Jurkat, Clone E6-1 (cell line): ENCODE measurements at regions not wholly inside any gene's neighbourhood (a gene's known extent, or its start where the extent isn't known, plus 50 kb on each side); places are given as distances from the start of the nearest gene placed in this dataset.

Experiments
- DNase-seq: peaks from one replicate; pipeline ENCODE4 v3.0.0-alpha.2; 2011; ENCODE audit warnings: low read depth, low spot score
- H3K4me3 ChIP-seq: 2 replicates; pipeline ENCODE4 v1.5.1; 2011; ENCODE audit warnings: mild to moderate bottlenecking, low read length, control low read depth, moderate library complexity

GRCh38 chr13:73268306-73268705 is 209.5 kb downstream of the KLF5 start:
- DNase-seq: no peak
- no peak overlapping the region for H3K4me3 ChIP-seq

- H3K4me3 ChIP-seq: no peak overlapping the region
- DNase-seq: no peak
Observed at GRCh38 chr13:73266640-73267180, 207.9 kb downstream of the KLF5 start.

- DNase-seq: no peak
- H3K4me3 ChIP-seq: no peak overlapping the region
Observed at GRCh38 chr13:73262862-73263627, 204.2 kb downstream of the KLF5 start.

GRCh38 chr13:73261739-73262216 is 203.0 kb downstream of the KLF5 start:
- H3K4me3 ChIP-seq: no peak overlapping the region
- DNase-seq: no peak

- no peak overlapping the region for H3K4me3 ChIP-seq
- no peak for DNase-seq
Observed at GRCh38 chr13:73259061-73260017, 200.5 kb downstream of the KLF5 start.

- no peak for DNase-seq
- H3K4me3 ChIP-seq: no peak overlapping the region
Observed at GRCh38 chr13:73258406-73258805, 199.6 kb downstream of the KLF5 start.

GRCh38 chr13:73254827-73255226 is 196.0 kb downstream of the KLF5 start:
- DNase-seq: no peak
- H3K4me3 ChIP-seq: no peak overlapping the region

- no peak overlapping the region for H3K4me3 ChIP-seq
- no peak for DNase-seq
Observed at GRCh38 chr13:73251626-73252265, 192.9 kb downstream of the KLF5 start.

- H3K4me3 ChIP-seq: no peak overlapping the region
- no peak for DNase-seq
Observed at GRCh38 chr13:73250061-73250460, 191.3 kb downstream of the KLF5 start.

- no peak for DNase-seq
- H3K4me3 ChIP-seq: no peak overlapping the region
Observed at GRCh38 chr13:73248711-73249580, 190.1 kb downstream of the KLF5 start.

- DNase-seq: no peak
- H3K4me3 ChIP-seq: no peak overlapping the region
Observed at GRCh38 chr13:73248154-73248553, 189.3 kb downstream of the KLF5 start.

GRCh38 chr13:73245246-73245645 is 186.4 kb downstream of the KLF5 start:
- no peak for DNase-seq

GRCh38 chr13:73244467-73244866 is 185.7 kb downstream of the KLF5 start:
- DNase-seq: no peak
- no peak overlapping the region for H3K4me3 ChIP-seq

More at GRCh38 chr13:73245246-73245645, 186.4 kb downstream of the KLF5 start:
- no peak overlapping the region for H3K4me3 ChIP-seq

GRCh38 chr13:73242515-73243015 is 183.8 kb downstream of the KLF5 start:
- DNase-seq: no peak
- H3K4me3 ChIP-seq: no peak overlapping the region

GRCh38 chr13:73240193-73240592 is 181.4 kb downstream of the KLF5 start:
- H3K4me3 ChIP-seq: no peak overlapping the region
- no peak for DNase-seq

- no peak for DNase-seq
- H3K4me3 ChIP-seq: no peak overlapping the region
Observed at GRCh38 chr13:73235385-73235784, 176.6 kb downstream of the KLF5 start.

GRCh38 chr13:73231471-73231870 is 172.7 kb downstream of the KLF5 start:
- H3K4me3 ChIP-seq: no peak overlapping the region
- DNase-seq: no peak

- no peak overlapping the region for H3K4me3 ChIP-seq
- DNase-seq: peak; percentile 88
Observed at GRCh38 chr13:73230716-73231115, 171.9 kb downstream of the KLF5 start.
